H9 (cell line): ENCODE measurements at regions not wholly inside any gene's neighbourhood (a gene's known extent, or its start where the extent isn't known, plus 50 kb on each side); places are given as distances from the start of the nearest gene placed in this dataset.

Source experiments
- DNase-seq: peaks from one replicate; pipeline ENCODE4 v3.0.0-alpha.2; 2017
- H2AFZ ChIP-seq: one replicate; pipeline ENCODE4 v1.6.1; 2013; ENCODE audit warnings: mild to moderate bottlenecking, low read length, control low read depth, moderate library complexity
- H2AK5ac ChIP-seq: 2 replicates; pipeline ENCODE4 v1.6.1; 2013; ENCODE audit warnings: low read length, control low read depth, mixed read lengths; ENCODE audit not compliant: insufficient read length
- H2BK120ac ChIP-seq: one replicate; pipeline ENCODE4 v1.6.1; 2013; ENCODE audit warnings: low read depth, mild to moderate bottlenecking, low read length, control low read depth, inconsistent platforms; ENCODE audit not compliant: poor library complexity, severe bottlenecking
- H2BK12ac ChIP-seq: 2 replicates; pipeline ENCODE4 v1.6.1; 2013; ENCODE audit warnings: low read length, control low read depth, mixed read lengths, low read depth; ENCODE audit not compliant: insufficient read length
- H2BK15ac ChIP-seq: 2 replicates; pipeline ENCODE4 v1.6.1; 2013; ENCODE audit warnings: low read depth, low read length, control low read depth
- H2BK20ac ChIP-seq: one replicate; pipeline ENCODE4 v1.6.1; 2013; ENCODE audit warnings: low read depth, mild to moderate bottlenecking, low read length, control low read depth, inconsistent platforms; ENCODE audit not compliant: poor library complexity, severe bottlenecking
- H2BK5ac ChIP-seq: 2 replicates; pipeline ENCODE4 v1.6.1; 2013; ENCODE audit warnings: low read length, control low read depth, mixed read lengths; ENCODE audit not compliant: insufficient read length
- H3K14ac ChIP-seq: 2 replicates; pipeline ENCODE4 v1.6.1; 2013; ENCODE audit warnings: low read length, control low read depth; ENCODE audit not compliant: insufficient read depth
- H3K18ac ChIP-seq: 2 replicates; pipeline ENCODE4 v1.6.1; 2013; ENCODE audit warnings: low read depth, mild to moderate bottlenecking, mixed read lengths, low read length, control low read depth; ENCODE audit not compliant: insufficient read length
- H3K23ac ChIP-seq: 2 replicates; pipeline ENCODE4 v1.6.1; 2013; ENCODE audit warnings: low read length, control low read depth, mixed read lengths, low read depth; ENCODE audit not compliant: insufficient read length
- H3K23me2 ChIP-seq: 2 replicates; pipeline ENCODE4 v1.6.1; 2013; ENCODE audit warnings: low read depth, mild to moderate bottlenecking, mixed read lengths, low read length, control low read depth; ENCODE audit not compliant: insufficient read length, poor library complexity, severe bottlenecking
- H3K27ac ChIP-seq: 2 replicates; pipeline ENCODE4 v1.5.1; 2013; ENCODE audit warnings: low read length, control low read depth, mixed read lengths, low read depth; ENCODE audit not compliant: insufficient read length
- H3K27me3 ChIP-seq: 2 replicates; pipeline ENCODE4 v1.6.1; 2013; ENCODE audit warnings: low read length, control low read depth, inconsistent platforms; ENCODE audit not compliant: insufficient read depth
- H3K4ac ChIP-seq: 2 replicates; pipeline ENCODE4 v1.6.1; 2013; ENCODE audit warnings: low read depth, mild to moderate bottlenecking, control low read depth, inconsistent platforms, low read length, moderate library complexity
- H3K4me1 ChIP-seq: 2 replicates; pipeline ENCODE4 v1.6.1; 2013; ENCODE audit warnings: low read length, control low read depth, inconsistent platforms; ENCODE audit not compliant: insufficient read depth
- H3K4me2 ChIP-seq: 2 replicates; pipeline ENCODE4 v1.6.1; 2013; ENCODE audit warnings: low read length, control low read depth, mixed read lengths; ENCODE audit not compliant: insufficient read length, insufficient read depth
- H3K56ac ChIP-seq: 2 replicates; pipeline ENCODE4 v1.6.1; 2013; ENCODE audit warnings: low read depth, mild to moderate bottlenecking, mixed read lengths, low read length, control low read depth; ENCODE audit not compliant: insufficient read length
- H3K79me1 ChIP-seq: 2 replicates; pipeline ENCODE4 v1.6.1; 2013; ENCODE audit warnings: low read depth, mild to moderate bottlenecking, moderate library complexity, low read length, control low read depth, inconsistent platforms; ENCODE audit not compliant: insufficient read depth, poor library complexity, severe bottlenecking
- H3K79me2 ChIP-seq: 2 replicates; pipeline ENCODE4 v1.6.1; 2013; ENCODE audit warnings: low read length, control low read depth, inconsistent platforms; ENCODE audit not compliant: insufficient read depth
- H3K9ac ChIP-seq: 2 replicates; pipeline ENCODE4 v1.6.1; 2013; ENCODE audit warnings: low read length, control low read depth, mixed read lengths; ENCODE audit not compliant: insufficient read length; ENCODE audit errors: extremely low read depth
- H3K9me3 ChIP-seq: one replicate; pipeline ENCODE4 v1.6.1; 2013; ENCODE audit warnings: low read depth, low read length, inconsistent platforms; ENCODE audit not compliant: control insufficient read depth
- H3T11ph ChIP-seq: one replicate; pipeline ENCODE4 v1.6.1; 2013; ENCODE audit warnings: mild to moderate bottlenecking, low read length, control low read depth, inconsistent platforms
- H4K20me1 ChIP-seq: one replicate; pipeline ENCODE4 v1.6.1; 2013; ENCODE audit not compliant: control insufficient read depth, insufficient read length, insufficient read depth
- H4K5ac ChIP-seq: 2 replicates; pipeline ENCODE4 v1.6.1; 2013; ENCODE audit warnings: low read depth, mild to moderate bottlenecking, mixed read lengths, low read length, control low read depth; ENCODE audit not compliant: insufficient read length
- H4K8ac ChIP-seq: replicated peaks from 2 replicates; pipeline ENCODE4 v1.6.1; 2013; ENCODE audit warnings: low read length, control low read depth, mixed read lengths, low read depth; ENCODE audit not compliant: insufficient read length
- H4K91ac ChIP-seq: 2 replicates; pipeline ENCODE4 v1.6.1; 2013; ENCODE audit warnings: low read depth, mild to moderate bottlenecking, moderate library complexity, mixed read lengths, low read length, control low read depth; ENCODE audit not compliant: insufficient read length
- H3K27ac Mint-ChIP-seq, 3 experiments: 2 replicates in 2 of 3; 3 replicates in 1 of 3; pipeline ENCODE4 v1.8.0; 2020 to 2021; ENCODE audit warnings: mixed read lengths in 3 of 3, mild to moderate bottlenecking in 1 of 3, moderate library complexity in 1 of 3
- H3K27me3 Mint-ChIP-seq: 2 replicates; pipeline ENCODE4 v1.8.0; 2021; ENCODE audit warnings: low read depth, mild to moderate bottlenecking, moderate library complexity, mixed read lengths
- H3K36me3 Mint-ChIP-seq, 3 experiments: 2 replicates in 2 of 3; 3 replicates in 1 of 3; pipeline ENCODE4 v1.8.0; 2020 to 2021; ENCODE audit warnings: low read depth in 3 of 3, mixed read lengths in 3 of 3; ENCODE audit not compliant: insufficient read depth in 1 of 3
- H3K4me1 Mint-ChIP-seq, 2 experiments: 2 replicates each; pipeline ENCODE4 v1.8.0; 2020; ENCODE audit warnings: mixed read lengths in 2 of 2
- H3K4me3 Mint-ChIP-seq, 2 experiments: 2 replicates in 1 of 2; 3 replicates in 1 of 2; pipeline ENCODE4 v1.8.0; 2020 to 2021; ENCODE audit warnings: mild to moderate bottlenecking in 2 of 2, mixed read lengths in 2 of 2, moderate library complexity in 1 of 2
- H3K9me3 Mint-ChIP-seq, 2 experiments: 2 replicates in 1 of 2; 3 replicates in 1 of 2; pipeline ENCODE4 v1.8.0; 2020; ENCODE audit warnings: mild to moderate bottlenecking in 2 of 2, mixed read lengths in 2 of 2, moderate library complexity in 1 of 2
- CTCF ChIP-seq: fragments of 200-600 bp; sonication (generic); conservative IDR thresholded peaks from 3 replicates; pipeline ENCODE4 v1.8.0; 2021; ENCODE audit warnings: antibody characterized with exemption, mild to moderate bottlenecking
- WGBS: extraction: QIAGEN DNeasy Blood & Tissue Kit; methylation state at CpG from one replicate; pipeline ENCODE4 v1.1.7; 2013; ENCODE audit warnings: missing lambda C conversion rate, low lambda C conversion rate, mixed read lengths; ENCODE audit not compliant: insufficient read length; ENCODE audit errors: extremely low coverage; 5-methylcytosine and 5-hydroxymethylcytosine counted together

GRCh38 chr16:47884116-47884725, 271.6 kb downstream of the ABCC12 start:
- Histone ChIP-seq H3K23ac (no peak overlapping the region), H3K27me3 (no peaks in the 10 kb centered on the region), H3K56ac (no peak overlapping the region), H3K9me3 (no peaks in the 10 kb centered on the region), H4K91ac (no peak overlapping the region), H2AK5ac (no peak overlapping the region), H2BK5ac (no peak overlapping the region), H4K8ac (no peak overlapping the region), H3K18ac (no peak overlapping the region), H3K14ac (no peak overlapping the region), H2BK15ac (no peak overlapping the region), H3K27ac (no peak overlapping the region), H2BK120ac (no peak overlapping the region), H2BK20ac (no peak overlapping the region), H3K79me1 (no peaks in the 10 kb centered on the region), H3K9ac (no peak overlapping the region), H4K20me1 (no peaks in the 10 kb centered on the region), H3T11ph (no peak overlapping the region), H2AFZ (no peak overlapping the region), H3K23me2 (no peaks in the 10 kb centered on the region), H3K4me2 (peak overlapping the region; percentile 8), H3K4me1 (peaks cover 9% of the 10 kb centered on the region; the same call in 1 of the 2 replicates), H3K79me2 (no peaks in the 10 kb centered on the region), H3K4ac (no peak overlapping the region), H2BK12ac (no peak overlapping the region), H4K5ac (no peak overlapping the region)
- Mint-ChIP-seq H3K27me3 (no peaks in the 10 kb centered on the region), H3K4me1 (peaks cover 52 to 54% of the 10 kb centered on the region in 2 experiments), H3K9me3 (peaks cover 0 to 3% of the 10 kb centered on the region in 2 experiments; a peak in 2 of 5 replicates), H3K27ac (peak overlapping the region; percentile 16 to 96 (median 81); a peak in 6 of 7 replicates), H3K4me3 (peak overlapping the region; percentile 8 to 22; a peak in 1 of 5 replicates), H3K36me3 (no peaks in the 10 kb centered on the region)
- WGBS = no CpG with 5 or more reads among the region's 2 CpGs
- DNase-seq = peak; percentile 59
- no peak for TF ChIP-seq CTCF
